Thyroid gland (tissue), 4 donors: ENCODE measurements at regions not wholly inside any gene's neighbourhood (a gene's known extent, or its start where the extent isn't known, plus 50 kb on each side); places are given as distances from the start of the nearest gene placed in this dataset.

Experiments
- DNase-seq, 2 donors: peaks; one replicate each; pipeline ENCODE4 v3.0.0-alpha.2; 2019
- H3K27ac ChIP-seq, 3 donors: fragments of 200-600 bp; sonication (generic); 1 replicate in 2 of 3; 2 replicates in 1 of 3; pipeline ENCODE4 v1.5.1; 2016 to 2019; ENCODE audit warnings: mild to moderate bottlenecking in 1 of 3, moderate library complexity in 1 of 3
- H3K27me3 ChIP-seq: fragments of 200-600 bp; sonication (generic); one replicate; pipeline ENCODE4 v1.5.1; 2019
- H3K36me3 ChIP-seq, 2 donors: fragments of 200-600 bp; sonication (generic); one replicate each; pipeline ENCODE4 v1.5.1; 2016 to 2019
- H3K4me1 ChIP-seq, 2 donors: fragments of 200-600 bp; sonication (generic); one replicate each; pipeline ENCODE4 v1.5.1; 2017 to 2019
- H3K4me3 ChIP-seq, 3 donors: fragments of 200-600 bp; sonication (generic); replicated peaks in 1 of 3; 1 replicate in 2 of 3; 2 replicates in 1 of 3; pipeline ENCODE4 v1.5.1; 2016; ENCODE audit warnings: mild to moderate bottlenecking in 1 of 3
- H3K9me3 ChIP-seq: fragments of 200-600 bp; sonication (generic); one replicate; pipeline ENCODE4 v1.5.1; 2017
- POLR2A ChIP-seq, 2 donors: fragments of 450-650 bp; IDR thresholded peaks; one replicate each; pipeline ENCODE4 v1.6.1; 2017; ENCODE audit warnings: antibody characterized with exemption in 2 of 2, mild to moderate bottlenecking in 2 of 2, moderate library complexity in 1 of 2
- WGBS, 2 donors: methylation state at CpG; one replicate each; pipeline ENCODE4 v1.1.5; 2017; 5-methylcytosine and 5-hydroxymethylcytosine counted together
- intact Hi-C: fragments of 100-400 bp; cut with DNase I; formaldehyde crosslinking; loops from one replicate; pipeline ENCODE4 v1.15.1; 2023
- TF ChIP-seq, protein P1 (sequence below), 6 experiments: fragments of 200-600 bp in 3 of 6; fragments of 450-650 bp in 3 of 6; sonication (generic) in 3 of 6; IDR thresholded peaks; one replicate each; pipeline ENCODE4 v1.5.1; 2016 to 2019; ENCODE audit warnings: antibody characterized with exemption in 6 of 6, mild to moderate bottlenecking in 2 of 6, inconsistent platforms in 1 of 6, moderate library complexity in 1 of 6

DNA sequence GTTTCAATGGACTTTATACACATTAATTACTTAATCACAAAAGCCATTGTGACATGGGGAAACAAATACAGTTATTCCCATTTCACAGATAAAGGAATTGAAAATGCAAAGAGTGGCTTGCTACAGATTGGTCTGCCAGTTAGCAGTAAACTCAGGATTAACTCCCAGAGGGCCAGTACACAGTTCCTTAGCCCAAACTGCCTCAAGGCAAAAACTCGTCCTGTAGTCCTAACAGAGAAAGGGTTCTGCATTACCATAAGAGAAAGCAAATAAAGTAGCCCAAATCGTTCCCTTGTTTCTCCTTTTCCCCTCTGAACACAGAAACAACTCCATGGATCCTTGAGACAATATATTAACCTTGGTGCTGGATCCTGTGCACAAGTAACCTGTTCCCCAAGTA, 274.4 kb downstream of the LRIG3 start:
- DNase-seq = no peak
- TF ChIP-seq, protein P1, sequence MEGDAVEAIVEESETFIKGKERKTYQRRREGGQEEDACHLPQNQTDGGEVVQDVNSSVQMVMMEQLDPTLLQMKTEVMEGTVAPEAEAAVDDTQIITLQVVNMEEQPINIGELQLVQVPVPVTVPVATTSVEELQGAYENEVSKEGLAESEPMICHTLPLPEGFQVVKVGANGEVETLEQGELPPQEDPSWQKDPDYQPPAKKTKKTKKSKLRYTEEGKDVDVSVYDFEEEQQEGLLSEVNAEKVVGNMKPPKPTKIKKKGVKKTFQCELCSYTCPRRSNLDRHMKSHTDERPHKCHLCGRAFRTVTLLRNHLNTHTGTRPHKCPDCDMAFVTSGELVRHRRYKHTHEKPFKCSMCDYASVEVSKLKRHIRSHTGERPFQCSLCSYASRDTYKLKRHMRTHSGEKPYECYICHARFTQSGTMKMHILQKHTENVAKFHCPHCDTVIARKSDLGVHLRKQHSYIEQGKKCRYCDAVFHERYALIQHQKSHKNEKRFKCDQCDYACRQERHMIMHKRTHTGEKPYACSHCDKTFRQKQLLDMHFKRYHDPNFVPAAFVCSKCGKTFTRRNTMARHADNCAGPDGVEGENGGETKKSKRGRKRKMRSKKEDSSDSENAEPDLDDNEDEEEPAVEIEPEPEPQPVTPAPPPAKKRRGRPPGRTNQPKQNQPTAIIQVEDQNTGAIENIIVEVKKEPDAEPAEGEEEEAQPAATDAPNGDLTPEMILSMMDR (IDR thresholded peaks at IDR 0.05) = no peak
- TF ChIP-seq POLR2A (IDR thresholded peaks at IDR 0.05) = no peak
- Histone ChIP-seq H3K4me3 (no peak overlapping the region), H3K9me3 (no peaks in the 10 kb centered on the region), H3K4me1 (no peaks in the 10 kb centered on the region), H3K27ac (no peak overlapping the region), H3K27me3 (no peaks in the 10 kb centered on the region), H3K36me3 (no peaks in the 10 kb centered on the region)
- intact Hi-C loops = no loop called here
- WGBS, 2 donors = 59 to 77% methylated on average over 2 of the region's 2 CpGs

DNA sequence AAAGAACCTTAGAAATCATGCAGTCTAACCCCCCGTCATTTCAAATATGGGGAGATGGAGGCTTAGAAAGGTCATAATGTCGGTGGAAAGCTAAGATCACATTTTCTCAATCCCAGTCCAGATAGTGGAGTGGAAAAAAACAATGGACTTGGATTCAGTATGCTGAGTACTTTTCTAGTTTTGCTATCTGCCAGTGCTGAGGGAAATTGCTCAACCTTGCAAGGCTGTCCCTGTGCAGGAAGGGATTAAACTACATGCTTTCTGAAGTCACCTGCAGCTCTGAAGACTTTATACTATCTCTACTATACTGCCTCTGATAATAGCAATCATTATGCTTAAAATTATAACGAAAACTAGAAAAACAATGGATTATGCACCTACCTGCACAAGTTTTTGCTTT, 272.8 kb downstream of the LRIG3 start:
- no peaks in the 10 kb centered on the region for H3K4me1 ChIP-seq
- 77 to 83% methylated on average over 3 of the region's 3 CpGs for WGBS, 2 donors
- no peak for DNase-seq
- intact Hi-C loops = no loop called here
- H3K27ac ChIP-seq = no peak overlapping the region
- no peaks in the 10 kb centered on the region for H3K27me3 ChIP-seq
- H3K4me3 ChIP-seq = no peak overlapping the region
- H3K36me3 ChIP-seq = no peaks in the 10 kb centered on the region
- no peaks in the 10 kb centered on the region for H3K9me3 ChIP-seq
- TF ChIP-seq POLR2A (IDR thresholded peaks at IDR 0.05) = no peak
- TF ChIP-seq, protein P1 (IDR thresholded peaks at IDR 0.05) = no peak

DNA sequence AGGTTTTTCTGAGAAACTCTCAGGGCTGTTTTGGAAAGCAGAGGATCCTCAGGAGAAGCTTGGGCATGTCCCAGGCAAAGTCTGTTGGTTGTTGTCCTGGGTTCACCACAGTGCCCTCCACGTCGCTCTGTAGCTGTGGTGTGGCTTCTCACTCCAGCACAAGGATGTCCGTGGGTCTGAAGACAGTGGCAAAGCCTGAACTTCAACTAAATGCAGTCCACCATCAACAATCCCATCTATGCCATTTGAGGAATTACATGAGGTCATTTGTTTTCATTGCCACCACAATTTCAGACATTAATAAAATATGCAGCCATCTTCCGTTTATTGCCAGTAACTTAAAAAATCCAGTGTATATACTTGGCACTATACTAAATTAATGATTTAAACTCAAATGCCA, 272.1 kb downstream of the LRIG3 start:
- Histone ChIP-seq H3K9me3 (no peaks in the 10 kb centered on the region), H3K27ac (no peak overlapping the region), H3K4me3 (no peak overlapping the region), H3K36me3 (no peaks in the 10 kb centered on the region), H3K27me3 (no peaks in the 10 kb centered on the region), H3K4me1 (no peaks in the 10 kb centered on the region)
- TF ChIP-seq POLR2A (IDR thresholded peaks at IDR 0.05) = no peak
- TF ChIP-seq, protein P1 (IDR thresholded peaks at IDR 0.05) = no peak
- 87 to 89% methylated on average over 4 of the region's 4 CpGs for WGBS, 2 donors
- intact Hi-C loops = no loop called here
- DNase-seq = no peak

DNA sequence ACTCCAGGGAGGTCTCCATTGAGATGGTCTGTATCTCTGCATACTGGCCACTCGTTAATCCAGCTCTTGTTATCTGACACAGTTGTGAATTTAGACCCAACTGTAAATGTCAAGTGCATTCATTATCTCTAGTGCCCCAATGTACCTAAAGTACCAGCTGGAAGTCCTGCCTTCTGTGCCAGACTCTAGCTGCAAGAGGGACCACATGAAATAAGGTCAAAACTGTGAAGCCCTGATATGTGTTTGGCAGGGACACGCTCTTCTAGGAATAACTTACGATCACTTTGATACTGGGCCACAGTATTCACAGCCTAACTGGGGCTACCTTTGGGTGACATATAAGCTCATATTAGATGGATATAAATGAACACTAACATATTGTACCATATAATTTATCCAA, 268.5 kb downstream of the LRIG3 start:
- no peak for DNase-seq
- H3K36me3 ChIP-seq = no peaks in the 10 kb centered on the region
- intact Hi-C loops = no loop called here
- no peaks in the 10 kb centered on the region for H3K27me3 ChIP-seq
- no peaks in the 10 kb centered on the region for H3K4me1 ChIP-seq
- no peaks in the 10 kb centered on the region for H3K9me3 ChIP-seq
- H3K27ac ChIP-seq = no peak overlapping the region
- no peak overlapping the region for H3K4me3 ChIP-seq
- 91 to 98% methylated on average over 3 of the region's 3 CpGs for WGBS, 2 donors
- TF ChIP-seq, protein P1 (IDR thresholded peaks at IDR 0.05) = no peak
- TF ChIP-seq POLR2A (IDR thresholded peaks at IDR 0.05) = no peak

DNA sequence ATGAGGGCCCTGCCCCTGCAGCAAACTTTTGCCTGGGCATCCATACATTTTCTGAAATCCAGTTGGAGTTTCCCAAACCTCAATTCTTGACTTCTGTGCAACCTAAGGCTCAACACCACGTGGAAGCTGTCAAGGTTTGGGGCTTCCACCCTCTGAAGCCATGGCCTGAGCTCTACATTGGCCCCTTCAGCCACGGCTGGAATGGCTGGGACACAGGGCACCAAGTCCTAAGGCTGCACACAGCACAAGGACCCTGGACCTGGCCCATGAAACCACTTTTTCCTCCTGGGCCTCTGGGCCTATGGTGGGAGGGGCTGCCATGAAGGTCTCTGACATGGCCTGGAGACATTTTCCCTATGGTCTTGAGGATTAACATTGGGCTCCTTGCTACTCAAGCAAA, 266.3 kb downstream of the LRIG3 start:
- H3K27me3 ChIP-seq = no peaks in the 10 kb centered on the region
- H3K27ac ChIP-seq = no peak overlapping the region
- no peaks in the 10 kb centered on the region for H3K9me3 ChIP-seq
- TF ChIP-seq, protein P1 (IDR thresholded peaks at IDR 0.05) = no peak
- TF ChIP-seq POLR2A (IDR thresholded peaks at IDR 0.05) = no peak
- no peak overlapping the region for H3K4me3 ChIP-seq
- DNase-seq = no peak
- H3K36me3 ChIP-seq = no peaks in the 10 kb centered on the region
- no peaks in the 10 kb centered on the region for H3K4me1 ChIP-seq
- WGBS, 2 donors = 67 to 72% methylated on average over 2 of the region's 2 CpGs
- intact Hi-C loops = no loop called here
